ENCODE measurements at regions not wholly inside any gene's neighbourhood (a gene's known extent, or its start where the extent isn't known, plus 50 kb on each side); places are given as distances from the start of the nearest gene placed in this dataset.

DNA sequence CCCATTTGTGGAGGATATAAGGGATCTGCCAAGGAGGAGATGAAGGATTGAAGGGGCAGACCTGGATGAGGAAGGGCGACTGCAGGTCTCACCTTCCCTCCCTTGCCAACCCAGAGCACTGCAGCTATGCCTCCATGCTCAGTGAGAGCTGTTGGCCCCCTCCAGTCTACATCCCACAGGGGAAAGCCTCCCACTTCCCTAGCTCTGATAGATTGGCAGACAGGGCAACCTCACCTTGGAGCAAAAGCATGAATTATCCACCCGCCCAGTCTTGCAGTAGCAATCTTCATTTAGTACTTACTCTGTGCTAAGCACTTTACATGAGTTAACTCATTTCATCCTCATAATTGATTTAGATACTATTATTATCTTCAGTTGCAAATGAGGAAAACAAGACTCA lies 70.4 kb upstream of the SMNDC1 start:
- DNase-seq (ENCODE audit: low spot score), result no peak

GRCh38 chr10:110376021-110376766 lies 71.5 kb upstream of the SMNDC1 start:
- no peak for DNase-seq (ENCODE audit: low spot score)

GRCh38 chr10:110376767-110377160 lies 72.0 kb upstream of the SMNDC1 start:
- DNase-seq (ENCODE audit: low spot score), result no peak

DNA sequence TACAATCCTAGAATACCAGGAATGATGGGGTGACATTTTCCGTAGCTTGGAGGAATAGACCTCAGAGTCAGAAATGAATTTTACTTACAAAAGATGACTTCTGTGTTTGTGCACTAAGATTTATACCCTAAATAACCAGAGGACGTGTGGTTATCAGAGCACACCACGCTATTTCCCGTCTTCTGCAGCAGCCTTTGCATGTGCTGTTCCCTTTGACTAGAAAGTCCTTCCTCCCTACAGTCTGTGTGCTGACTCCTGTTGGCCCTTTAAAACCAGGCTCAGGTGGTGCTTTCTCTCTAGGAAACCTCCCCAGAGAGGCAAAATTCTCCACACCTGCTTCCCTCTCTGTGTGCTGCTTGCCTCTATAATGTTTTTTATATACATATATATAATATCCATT lies 73.3 kb upstream of the SMNDC1 start:
- DNase-seq (ENCODE audit: low spot score), result no peak

DNA sequence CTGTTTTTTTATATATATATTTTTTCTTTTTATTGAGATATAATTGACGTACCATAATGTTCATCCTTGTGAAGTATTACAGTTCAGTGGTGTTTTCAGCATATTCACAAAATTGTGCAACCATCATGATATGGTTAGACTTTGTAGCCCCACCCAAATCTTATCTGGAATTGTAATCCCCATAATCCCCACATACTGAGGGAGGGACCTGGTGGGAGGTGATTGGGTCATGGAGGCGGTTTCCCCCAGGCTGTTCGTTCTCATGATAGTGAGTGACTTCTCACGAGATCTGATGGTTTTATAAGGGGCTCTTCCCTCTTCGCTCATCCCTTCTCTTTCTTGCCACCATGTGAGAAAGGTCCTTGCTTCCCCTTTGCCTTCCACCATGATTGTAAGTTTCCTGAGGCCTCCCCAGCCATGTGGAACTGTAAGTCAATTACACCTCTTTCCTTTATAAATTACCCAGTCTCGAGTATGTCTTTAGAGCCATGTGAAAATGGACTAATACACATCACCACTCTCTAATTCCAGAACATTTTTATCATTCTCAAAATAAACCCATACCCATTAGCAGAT lies 73.9 kb upstream of the SMNDC1 start:
- DNase-seq (ENCODE audit: low spot score), result no peak

GRCh38 chr10:110379831-110380230 lies 75.1 kb upstream of the SMNDC1 start:
- DNase-seq (ENCODE audit: low spot score), result no peak

- DNase-seq (ENCODE audit: low spot score), result no peak
Observed at GRCh38 chr10:110380293-110380692, 75.6 kb upstream of the SMNDC1 start.

GRCh38 chr10:110382695-110383094 lies 78.0 kb upstream of the SMNDC1 start:
- no peak for DNase-seq (ENCODE audit: low spot score)

DNA sequence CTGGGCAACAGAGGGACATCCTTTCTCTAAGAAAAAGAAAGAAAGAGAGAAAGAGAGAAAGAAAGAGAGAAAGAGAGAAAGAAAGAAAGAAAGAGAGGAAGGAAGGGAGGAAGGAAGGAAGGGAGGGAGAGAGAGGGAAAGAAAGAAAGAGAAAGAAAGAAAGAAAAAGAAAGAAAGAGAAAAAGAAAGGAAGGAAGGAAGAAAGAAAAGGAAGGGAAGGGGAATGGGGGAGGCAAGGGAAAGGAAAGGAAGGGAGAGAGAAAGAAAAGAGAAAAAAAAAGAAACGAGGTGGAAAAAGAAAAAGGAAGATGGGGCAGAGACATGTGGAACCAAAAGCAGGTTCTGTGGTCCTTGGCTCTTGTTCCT lies 82.9 kb upstream of the SMNDC1 start:
- no peak for DNase-seq (ENCODE audit: low spot score)

- DNase-seq (ENCODE audit: low spot score), result no peak
Observed at GRCh38 chr10:110387983-110388686, 83.4 kb upstream of the SMNDC1 start.

GRCh38 chr10:110388687-110389052 lies 84.0 kb upstream of the SMNDC1 start:
- no peak for DNase-seq (ENCODE audit: low spot score)

GRCh38 chr10:110389255-110389654 lies 84.5 kb upstream of the SMNDC1 start:
- no peak for DNase-seq (ENCODE audit: low spot score)

- DNase-seq (ENCODE audit: low spot score), result no peak
Observed at GRCh38 chr10:110391541-110391940, 86.8 kb upstream of the SMNDC1 start.

- DNase-seq (ENCODE audit: low spot score), result no peak
Observed at GRCh38 chr10:110392121-110392520, 87.4 kb upstream of the SMNDC1 start.

DNA sequence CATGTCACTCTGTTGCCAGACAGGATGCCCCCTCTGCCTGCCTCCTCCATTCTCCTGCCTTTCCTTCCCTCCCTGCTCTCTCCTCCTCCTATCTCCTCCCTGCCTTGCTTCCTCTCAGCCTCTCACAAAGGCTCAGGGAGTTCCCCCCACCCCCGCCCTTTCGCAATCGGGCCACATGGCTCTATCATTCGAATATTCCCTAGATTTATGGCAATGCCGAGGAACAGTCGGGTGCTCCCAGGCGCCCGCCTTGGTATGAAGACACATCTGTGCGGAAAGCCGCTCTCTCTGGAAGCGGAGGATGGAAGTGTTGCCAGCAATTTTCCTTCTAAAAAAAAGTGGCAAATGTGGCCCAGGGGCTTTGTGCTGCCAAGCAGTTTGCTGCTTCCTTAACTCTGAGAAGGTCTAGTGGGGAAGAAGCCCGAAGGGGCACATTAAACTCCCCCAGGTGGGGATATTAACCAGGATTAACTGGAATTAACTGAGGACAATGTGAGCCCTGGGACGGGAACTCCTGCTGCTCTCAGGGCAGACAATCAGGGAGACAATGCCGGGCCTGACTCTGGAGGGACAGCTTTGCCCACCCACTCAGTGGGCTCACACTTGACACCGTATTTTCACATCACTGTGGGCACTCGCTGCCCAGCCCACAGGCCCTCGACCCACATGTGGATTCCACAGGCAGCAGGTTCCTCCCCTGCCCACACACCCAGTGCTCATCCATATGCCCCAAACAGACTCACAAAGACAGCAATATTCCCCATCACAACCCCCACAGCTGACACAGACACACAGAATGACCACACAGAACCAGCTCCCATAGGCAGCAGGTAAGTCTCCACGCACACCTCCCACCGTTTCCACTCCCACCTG lies 88.4 kb upstream of the SMNDC1 start:
- no peak for DNase-seq (ENCODE audit: low spot score)

DNA sequence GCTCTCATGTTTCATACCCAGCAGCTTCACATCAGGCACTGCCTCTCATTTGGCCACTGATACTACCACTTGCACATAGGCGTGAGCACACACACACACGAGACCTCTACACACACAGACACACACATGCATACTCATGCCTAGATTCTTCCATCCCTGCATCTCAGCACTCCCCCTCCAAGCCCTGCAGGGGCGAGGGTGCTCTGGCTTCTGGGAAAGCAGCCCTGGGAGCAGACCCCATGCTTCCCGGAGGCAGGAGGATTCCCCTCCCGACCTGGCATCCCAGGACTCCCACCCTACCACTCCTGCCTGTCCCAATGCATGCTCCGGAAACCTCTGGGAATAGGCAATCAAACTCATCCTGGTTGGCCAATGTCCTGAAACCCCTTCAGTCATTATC lies 89.1 kb upstream of the SMNDC1 start:
- no peak for DNase-seq (ENCODE audit: low spot score)

- DNase-seq (ENCODE audit: low spot score), result no peak
Observed at GRCh38 chr10:110394296-110394695, 89.6 kb upstream of the SMNDC1 start.

GRCh38 chr10:110394898-110395297 lies 90.2 kb upstream of the SMNDC1 start:
- DNase-seq (ENCODE audit: low spot score), result no peak

- no peak for DNase-seq (ENCODE audit: low spot score)
Observed at GRCh38 chr10:110395350-110396283, 90.9 kb upstream of the SMNDC1 start.

DNA sequence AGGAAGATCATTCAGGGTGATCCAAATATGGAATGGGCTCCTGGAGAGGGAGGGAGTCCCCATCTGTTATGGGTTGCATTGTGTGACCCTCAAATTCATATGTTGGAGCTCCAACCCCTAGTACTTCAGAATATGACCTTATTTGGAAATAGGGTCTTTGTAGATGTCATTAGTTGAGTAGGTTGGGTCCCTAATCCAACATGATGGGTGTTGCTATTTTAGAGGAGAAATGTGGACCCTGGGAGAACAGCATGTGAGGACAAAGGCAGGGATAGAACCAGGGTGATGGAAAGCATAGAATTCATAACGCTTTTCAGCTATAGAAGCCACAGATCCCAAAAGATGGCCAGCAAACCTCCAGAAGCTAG lies 91.5 kb upstream of the SMNDC1 start:
- no peak for DNase-seq (ENCODE audit: low spot score)

GRCh38 chr10:110397856-110398255 lies 93.1 kb upstream of the SMNDC1 start:
- no peak for DNase-seq (ENCODE audit: low spot score)

All from CD4-positive, alpha-beta T cell treated with Interleukin-6 at 100 ng/mL for 8 hours (primary cell).